Muscle layer of duodenum (tissue), 2 donors: ENCODE measurements at regions not wholly inside any gene's neighbourhood (a gene's known extent, or its start where the extent isn't known, plus 50 kb on each side); places are given as distances from the start of the nearest gene placed in this dataset.

Experiments used
- H3K27ac ChIP-seq: one replicate; pipeline ENCODE4 v1.7.0; 2013; ENCODE audit warnings: mild to moderate bottlenecking, low read length
- H3K27me3 ChIP-seq: one replicate; pipeline ENCODE4 v1.7.0; 2013; ENCODE audit warnings: low read depth, mild to moderate bottlenecking, control low read depth, low read length
- H3K36me3 ChIP-seq, 2 donors: one replicate each; pipeline ENCODE4 v1.7.0; 2013; ENCODE audit warnings: low read length in 2 of 2, control low read depth in 1 of 2, mild to moderate bottlenecking in 1 of 2; ENCODE audit not compliant: insufficient read depth in 2 of 2, control insufficient read depth in 1 of 2
- H3K4me1 ChIP-seq, 2 donors: one replicate each; pipeline ENCODE4 v1.7.0; 2013; ENCODE audit warnings: low read length in 2 of 2, mild to moderate bottlenecking in 2 of 2, control low read depth in 1 of 2, moderate library complexity in 1 of 2; ENCODE audit not compliant: insufficient read depth in 2 of 2, control insufficient read depth in 1 of 2
- H3K4me3 ChIP-seq, 2 donors: one replicate each; pipeline ENCODE4 v1.7.0; 2013; ENCODE audit warnings: low read length in 2 of 2, low read depth in 1 of 2, mild to moderate bottlenecking in 1 of 2
- H3K9me3 ChIP-seq, 2 donors: one replicate each; pipeline ENCODE4 v1.7.0; 2013; ENCODE audit warnings: low read length in 2 of 2, control low read depth in 1 of 2, mild to moderate bottlenecking in 1 of 2; ENCODE audit not compliant: control insufficient read depth in 1 of 2
- donor health status: healthy.

GRCh38 chr14:104388541-104389325 is 190.8 kb upstream of the C14orf180 start:
- Histone ChIP-seq H3K9me3 (no peaks in the 10 kb centered on the region), H3K27me3 (no peaks in the 10 kb centered on the region), H3K4me1 (no peaks in the 10 kb centered on the region), H3K4me3 (no peak overlapping the region), H3K27ac (no peak overlapping the region), H3K36me3 (no peaks in the 10 kb centered on the region)

GRCh38 chr14:104389326-104390220 is 190.0 kb upstream of the C14orf180 start:
- Histone ChIP-seq H3K9me3 (no peaks in the 10 kb centered on the region), H3K4me3 (no peak overlapping the region), H3K27ac (no peak overlapping the region), H3K36me3 (no peaks in the 10 kb centered on the region), H3K4me1 (no peaks in the 10 kb centered on the region), H3K27me3 (no peaks in the 10 kb centered on the region)

GRCh38 chr14:104390221-104390931 is 189.2 kb upstream of the C14orf180 start:
- Histone ChIP-seq H3K36me3 (no peaks in the 10 kb centered on the region), H3K27ac (no peak overlapping the region), H3K27me3 (no peaks in the 10 kb centered on the region), H3K9me3 (no peaks in the 10 kb centered on the region), H3K4me3 (no peak overlapping the region), H3K4me1 (no peaks in the 10 kb centered on the region)

GRCh38 chr14:104390941-104391901 is 188.3 kb upstream of the C14orf180 start:
- no peak overlapping the region for H3K27ac ChIP-seq
- H3K27me3 ChIP-seq, result no peaks in the 10 kb centered on the region
- no peaks in the 10 kb centered on the region for H3K9me3 ChIP-seq
- no peak overlapping the region for H3K4me3 ChIP-seq
- no peaks in the 10 kb centered on the region for H3K36me3 ChIP-seq
- H3K4me1 ChIP-seq, result no peaks in the 10 kb centered on the region

- Histone ChIP-seq H3K4me1 (no peaks in the 10 kb centered on the region), H3K9me3 (peaks cover 0 to 4% of the 10 kb centered on the region in 2 donors), H3K36me3 (no peaks in the 10 kb centered on the region), H3K27ac (no peak overlapping the region), H3K27me3 (no peaks in the 10 kb centered on the region), H3K4me3 (no peak overlapping the region)
These were observed 187.6 kb upstream of the C14orf180 start for GRCh38 chr14:104392001-104392395.

- Histone ChIP-seq H3K4me1 (no peaks in the 10 kb centered on the region), H3K36me3 (no peaks in the 10 kb centered on the region), H3K4me3 (no peak overlapping the region), H3K9me3 (peaks cover 2 to 10% of the 10 kb centered on the region in 2 donors), H3K27ac (no peak overlapping the region), H3K27me3 (no peaks in the 10 kb centered on the region)
These were observed 187.0 kb upstream of the C14orf180 start for GRCh38 chr14:104392396-104393198.

- no peaks in the 10 kb centered on the region for H3K36me3 ChIP-seq
- no peaks in the 10 kb centered on the region for H3K4me1 ChIP-seq
- H3K9me3 ChIP-seq, result peaks cover 7 to 16% of the 10 kb centered on the region in 2 donors
- no peaks in the 10 kb centered on the region for H3K27me3 ChIP-seq
- H3K27ac ChIP-seq, result no peak overlapping the region
- H3K4me3 ChIP-seq, result no peak overlapping the region
These were observed 186.2 kb upstream of the C14orf180 start for GRCh38 chr14:104393199-104393897.

- H3K36me3 ChIP-seq, result no peaks in the 10 kb centered on the region
- no peaks in the 10 kb centered on the region for H3K27me3 ChIP-seq
- H3K9me3 ChIP-seq, result peaks cover 7 to 21% of the 10 kb centered on the region in 2 donors
- no peaks in the 10 kb centered on the region for H3K4me1 ChIP-seq
- no peak overlapping the region for H3K27ac ChIP-seq
- no peak overlapping the region for H3K4me3 ChIP-seq
These were observed 185.6 kb upstream of the C14orf180 start for GRCh38 chr14:104393898-104394381.

- no peak overlapping the region for H3K4me3 ChIP-seq
- H3K4me1 ChIP-seq, result no peaks in the 10 kb centered on the region
- peaks cover 7 to 26% of the 10 kb centered on the region in 2 donors for H3K9me3 ChIP-seq
- H3K27me3 ChIP-seq, result no peaks in the 10 kb centered on the region
- no peaks in the 10 kb centered on the region for H3K36me3 ChIP-seq
- no peak overlapping the region for H3K27ac ChIP-seq
These were observed 185.1 kb upstream of the C14orf180 start for GRCh38 chr14:104394409-104394851.
